ENCODE measurements at regions not wholly inside any gene's neighbourhood (a gene's known extent, or its start where the extent isn't known, plus 50 kb on each side); places are given as distances from the start of the nearest gene placed in this dataset.

DNA sequence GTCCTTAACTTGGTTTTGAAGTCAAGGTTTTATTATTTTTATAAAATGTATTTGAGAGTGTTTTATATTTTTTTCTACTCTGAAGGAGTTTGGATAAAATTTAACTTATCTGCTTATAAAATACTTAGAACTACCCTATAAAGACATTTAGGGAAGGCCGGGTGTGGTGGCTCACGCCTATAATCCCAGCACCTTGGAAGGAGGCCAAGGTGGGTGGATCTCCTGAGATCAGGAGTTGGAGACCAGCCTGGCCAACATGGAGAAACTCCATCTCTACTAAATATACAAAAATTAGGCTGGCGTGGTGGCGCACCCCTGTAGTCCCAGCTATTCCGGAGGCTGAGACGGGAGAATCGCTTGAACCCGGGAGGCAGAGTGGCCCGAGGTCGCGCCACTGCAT, 486.4 kb downstream of the DSC3 start (continued):
- TF ChIP-seq, protein P1, sequence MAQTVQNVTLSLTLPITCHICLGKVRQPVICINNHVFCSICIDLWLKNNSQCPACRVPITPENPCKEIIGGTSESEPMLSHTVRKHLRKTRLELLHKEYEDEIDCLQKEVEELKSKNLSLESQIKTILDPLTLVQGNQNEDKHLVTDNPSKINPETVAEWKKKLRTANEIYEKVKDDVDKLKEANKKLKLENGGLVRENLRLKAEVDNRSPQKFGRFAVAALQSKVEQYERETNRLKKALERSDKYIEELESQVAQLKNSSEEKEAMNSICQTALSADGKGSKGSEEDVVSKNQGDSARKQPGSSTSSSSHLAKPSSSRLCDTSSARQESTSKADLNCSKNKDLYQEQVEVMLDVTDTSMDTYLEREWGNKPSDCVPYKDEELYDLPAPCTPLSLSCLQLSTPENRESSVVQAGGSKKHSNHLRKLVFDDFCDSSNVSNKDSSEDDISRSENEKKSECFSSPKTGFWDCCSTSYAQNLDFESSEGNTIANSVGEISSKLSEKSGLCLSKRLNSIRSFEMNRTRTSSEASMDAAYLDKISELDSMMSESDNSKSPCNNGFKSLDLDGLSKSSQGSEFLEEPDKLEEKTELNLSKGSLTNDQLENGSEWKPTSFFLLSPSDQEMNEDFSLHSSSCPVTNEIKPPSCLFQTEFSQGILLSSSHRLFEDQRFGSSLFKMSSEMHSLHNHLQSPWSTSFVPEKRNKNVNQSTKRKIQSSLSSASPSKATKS (CRISPR knock-in tag; IDR thresholded peaks at IDR 0.05), result no peak
- TF ChIP-seq, protein P2, sequence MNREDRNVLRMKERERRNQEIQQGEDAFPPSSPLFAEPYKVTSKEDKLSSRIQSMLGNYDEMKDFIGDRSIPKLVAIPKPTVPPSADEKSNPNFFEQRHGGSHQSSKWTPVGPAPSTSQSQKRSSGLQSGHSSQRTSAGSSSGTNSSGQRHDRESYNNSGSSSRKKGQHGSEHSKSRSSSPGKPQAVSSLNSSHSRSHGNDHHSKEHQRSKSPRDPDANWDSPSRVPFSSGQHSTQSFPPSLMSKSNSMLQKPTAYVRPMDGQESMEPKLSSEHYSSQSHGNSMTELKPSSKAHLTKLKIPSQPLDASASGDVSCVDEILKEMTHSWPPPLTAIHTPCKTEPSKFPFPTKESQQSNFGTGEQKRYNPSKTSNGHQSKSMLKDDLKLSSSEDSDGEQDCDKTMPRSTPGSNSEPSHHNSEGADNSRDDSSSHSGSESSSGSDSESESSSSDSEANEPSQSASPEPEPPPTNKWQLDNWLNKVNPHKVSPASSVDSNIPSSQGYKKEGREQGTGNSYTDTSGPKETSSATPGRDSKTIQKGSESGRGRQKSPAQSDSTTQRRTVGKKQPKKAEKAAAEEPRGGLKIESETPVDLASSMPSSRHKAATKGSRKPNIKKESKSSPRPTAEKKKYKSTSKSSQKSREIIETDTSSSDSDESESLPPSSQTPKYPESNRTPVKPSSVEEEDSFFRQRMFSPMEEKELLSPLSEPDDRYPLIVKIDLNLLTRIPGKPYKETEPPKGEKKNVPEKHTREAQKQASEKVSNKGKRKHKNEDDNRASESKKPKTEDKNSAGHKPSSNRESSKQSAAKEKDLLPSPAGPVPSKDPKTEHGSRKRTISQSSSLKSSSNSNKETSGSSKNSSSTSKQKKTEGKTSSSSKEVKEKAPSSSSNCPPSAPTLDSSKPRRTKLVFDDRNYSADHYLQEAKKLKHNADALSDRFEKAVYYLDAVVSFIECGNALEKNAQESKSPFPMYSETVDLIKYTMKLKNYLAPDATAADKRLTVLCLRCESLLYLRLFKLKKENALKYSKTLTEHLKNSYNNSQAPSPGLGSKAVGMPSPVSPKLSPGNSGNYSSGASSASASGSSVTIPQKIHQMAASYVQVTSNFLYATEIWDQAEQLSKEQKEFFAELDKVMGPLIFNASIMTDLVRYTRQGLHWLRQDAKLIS (CRISPR knock-in tag; IDR thresholded peaks at IDR 0.05), result no peak
- no peak for TF ChIP-seq SIX1 (CRISPR knock-in tag; IDR thresholded peaks at IDR 0.05; ENCODE audit: borderline replicate concordance)
- TF ChIP-seq ZNF678 (CRISPR knock-in tag; IDR thresholded peaks at IDR 0.05), result no peak
- TF ChIP-seq ZNF414 (CRISPR knock-in tag; IDR thresholded peaks at IDR 0.05), result no peak
- TF ChIP-seq PHF5A (CRISPR knock-in tag; IDR thresholded peaks at IDR 0.05; ENCODE audit: low read depth, unreplicated experiment), result no peak

DNA sequence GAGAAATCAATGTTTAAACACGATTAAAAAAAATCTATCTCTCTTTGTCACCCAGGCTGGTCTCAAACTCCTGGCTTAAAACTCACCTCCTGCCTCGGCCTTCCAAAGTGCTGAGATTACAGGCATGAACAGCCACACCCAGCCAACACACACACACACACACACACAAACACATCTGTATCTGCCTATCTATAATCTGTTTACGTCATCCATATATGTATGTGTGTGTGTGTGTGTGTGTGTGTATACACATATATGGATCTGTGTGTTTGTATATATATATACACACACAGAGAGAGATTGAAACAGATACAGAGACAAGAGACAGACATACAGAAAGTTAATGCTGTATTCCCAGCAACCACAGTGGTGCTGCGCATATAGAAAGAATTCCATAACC, 497.1 kb downstream of the DSC3 start:
- Histone ChIP-seq H4K20me1 (ENCODE audit: insufficient read depth, low read length) (no peaks in the 10 kb centered on the region), H3K27me3 (ENCODE audit: control insufficient read depth in 1 of 2, insufficient read depth in 2 of 2, low read length in 2 of 2) (no peaks in the 10 kb centered on the region), H3K4me3 (replicated peaks in 1 of 3; ENCODE audit: insufficient read depth in 1 of 3, low read depth in 2 of 3, low read length in 3 of 3) (no peak overlapping the region), H3K4me1 (ENCODE audit: insufficient read depth, low read length) (no peaks in the 10 kb centered on the region), H3K79me2 (ENCODE audit: insufficient read depth, low read length) (no peaks in the 10 kb centered on the region), H3K27ac (ENCODE audit: extremely low read length, insufficient read depth, low read length) (no peak overlapping the region), H3K9me3 (ENCODE audit: low read length) (no peaks in the 10 kb centered on the region), H3K4me2 (ENCODE audit: low read depth, low read length) (no peak overlapping the region), H3K36me3 (replicated peaks in 1 of 2; ENCODE audit: control insufficient read depth in 1 of 2, insufficient read depth in 2 of 2, low read length in 2 of 2) (no peaks in the 10 kb centered on the region), H3K9ac (ENCODE audit: insufficient read depth, low read depth, low read length) (no peak overlapping the region), H2AFZ (ENCODE audit: low read length) (no peak overlapping the region)
- ChIA-PET CTCF (ENCODE audit: low intra/inter-chr PET ratio, low total read pairs) (no interaction called here), POLR2A (no interaction called here)
- no peak for DNase-seq (ENCODE audit: low spot score)
- no peak for ATAC-seq
- in situ Hi-C loops (cut with HindIII; ENCODE audit: extremely low pct_ligation_motif_present, low pct_unique_long_range_greater_than_20kb), result no loop called here
- FAIRE-seq, result no peak
- intact Hi-C loops (cut with micrococcal nuclease; ENCODE audit: unreplicated experiment), result no loop called here
- 20% methylated on average over 4 of the region's 4 CpGs for WGBS (ENCODE audit: low lambda C conversion rate)
- TF ChIP-seq SIX1 (CRISPR knock-in tag; IDR thresholded peaks at IDR 0.05; ENCODE audit: borderline replicate concordance), result no peak
- TF ChIP-seq ATF7 (IDR thresholded peaks at IDR 0.05), result peak; percentile 59; the same call in 1 of the 2 replicates
- TF ChIP-seq ATF7 (CRISPR knock-in tag; IDR thresholded peaks at IDR 0.05), result no peak
- no TSS peak for BruUV-seq (replicated peaks)
